K562 (cell line): ENCODE measurements at regions not wholly inside any gene's neighbourhood (a gene's known extent, or its start where the extent isn't known, plus 50 kb on each side); places are given as distances from the start of the nearest gene placed in this dataset.

ENCODE experiments used
- ATAC-seq: fragments of 200-7000 bp; cut with Tn5 transposase; 3 replicates; pipeline ENCODE4 v1.9.1; 2020; ENCODE audit warnings: moderate library complexity
- BruUV-seq: library from RNA; stranded (reverse); fragments of 400-500 nt; replicated peaks from 2 replicates; lab custom pipeline; 2021; lab: Mats Ljungman, UMichigan
- CTCF ChIA-PET: fragments of 300-600 bp; formaldehyde crosslinking; extraction: SDS; loops from one replicate; lab custom pipeline; 2021; ENCODE audit warnings: low intra/inter-chr PET ratio; lab: Yijun Ruan, JAX
- POLR2A ChIA-PET: fragments of 300-600, 350-650 bp; sonication (Branson Sonifier 250); formaldehyde crosslinking; extraction: SDS; loops from one replicate; lab custom pipeline; 2021; ENCODE audit warnings: antibody characterized with exemption, inconsistent platforms; lab: Yijun Ruan, JAX
- DNase-seq, 4 experiments: peaks; one replicate each; pipeline versions ENCODE4 v3.0.0 to v3.0.0-alpha.2; 2011 to 2018; ENCODE audit warnings: low spot score in 3 of 4, mixed read lengths in 3 of 4; ENCODE audit errors: extremely low read depth in 1 of 4
- FAIRE-seq: peaks from 2 replicates; lab custom pipeline; 2011; peaks lifted over from hg19 to GRCh38; lab: Jason Lieb, UNC
- H2AFZ ChIP-seq: 2 replicates; pipeline ENCODE4 v1.6.0; 2011; ENCODE audit warnings: low read depth, low read length, control low read depth, inconsistent platforms
- H3K27ac ChIP-seq: fragments of 200-600 bp; 3 replicates; pipeline ENCODE4 v1.8.0; 2011; ENCODE audit warnings: low read depth, mild to moderate bottlenecking, control low read depth, inconsistent platforms, low read length, moderate library complexity, mixed read lengths; ENCODE audit errors: extremely low read depth
- H3K27me3 ChIP-seq, 2 experiments: fragments of 300-600 bp in 1 of 2; 2 replicates in 1 of 2; 3 replicates in 1 of 2; pipeline versions ENCODE4 v1.6.0 to v1.8.0; 2011; ENCODE audit warnings: inconsistent platforms in 2 of 2, low read length in 2 of 2, mild to moderate bottlenecking in 1 of 2, mixed read lengths in 1 of 2, moderate library complexity in 1 of 2; ENCODE audit not compliant: control insufficient read depth in 2 of 2, insufficient read depth in 2 of 2
- H3K36me3 ChIP-seq: fragments of 300-600 bp; 3 replicates; pipeline ENCODE4 v1.8.0; 2011; ENCODE audit warnings: mild to moderate bottlenecking, low read length, inconsistent platforms; ENCODE audit not compliant: control insufficient read depth, insufficient read depth
- H3K4me1 ChIP-seq, 2 experiments: fragments of 200-600 bp in 1 of 2; replicated peaks in 1 of 2; 2 replicates in 1 of 2; 3 replicates in 1 of 2; pipeline versions ENCODE4 v1.5.1 to v1.8.0; 2011; ENCODE audit warnings: inconsistent platforms in 2 of 2, low read length in 2 of 2, mild to moderate bottlenecking in 1 of 2, mixed read lengths in 1 of 2, moderate library complexity in 1 of 2; ENCODE audit not compliant: control insufficient read depth in 2 of 2, insufficient read depth in 2 of 2
- H3K4me2 ChIP-seq: 2 replicates; pipeline ENCODE4 v1.6.1; 2011; ENCODE audit warnings: low read length, control low read depth, inconsistent platforms, mixed read lengths; ENCODE audit not compliant: insufficient read depth
- H3K4me3 ChIP-seq: fragments of 200-600 bp; sonication (generic), shearing (Covaris generic); 2 replicates; pipeline ENCODE4 v1.5.1; 2016; ENCODE audit warnings: control low read depth, inconsistent platforms
- H3K79me2 ChIP-seq: fragments of 200-600 bp; 3 replicates; pipeline ENCODE4 v1.8.0; 2011; ENCODE audit warnings: low read length, inconsistent platforms; ENCODE audit not compliant: control insufficient read depth, insufficient read depth
- H3K9ac ChIP-seq, 2 experiments: 2 replicates each; pipeline versions ENCODE4 v1.6.0 to v1.6.1; 2011; ENCODE audit warnings: low read depth in 2 of 2, low read length in 2 of 2, control low read depth in 1 of 2, inconsistent platforms in 1 of 2, mild to moderate bottlenecking in 1 of 2, mixed read lengths in 1 of 2; ENCODE audit not compliant: insufficient read depth in 1 of 2
- H3K9me1 ChIP-seq: one replicate; pipeline ENCODE4 v1.6.0; 2011; ENCODE audit warnings: inconsistent platforms, mild to moderate bottlenecking, low read length, moderate library complexity; ENCODE audit not compliant: control insufficient read depth, insufficient read depth
- H3K9me3 ChIP-seq: replicated peaks from 2 replicates; pipeline ENCODE4 v1.5.1; 2011; ENCODE audit warnings: low read depth, low read length, inconsistent platforms; ENCODE audit not compliant: control insufficient read depth, insufficient read depth
- H4K20me1 ChIP-seq: replicated peaks from 2 replicates; pipeline ENCODE4 v1.6.1; 2011; ENCODE audit warnings: low read length, inconsistent platforms, mixed read lengths; ENCODE audit not compliant: control insufficient read depth, insufficient read depth
- MCM2 ChIP-seq: fragments of 450-650 bp; IDR thresholded peaks from 2 replicates; pipeline ENCODE4 v1.6.1; 2017; ENCODE audit warnings: low read depth, mild to moderate bottlenecking
- MEIS2 ChIP-seq: fragments of 450-650 bp; IDR thresholded peaks from 2 replicates; pipeline ENCODE4 v1.6.1; 2014; ENCODE audit warnings: mild to moderate bottlenecking; ENCODE audit not compliant: partially characterized antibody
- SP1 ChIP-seq: sonication (generic); formaldehyde crosslinking; IDR thresholded peaks from 2 replicates; pipeline ENCODE4 v1.8.1; 2022; ENCODE audit warnings: mild to moderate bottlenecking, missing genetic modification reagents
- SPI1 ChIP-seq: IDR thresholded peaks from 2 replicates; pipeline ENCODE4 v1.6.1; 2011; ENCODE audit warnings: low read depth, low read length, control low read depth, borderline replicate concordance
- ZNF695 ChIP-seq: fragments of 450-650 bp; formaldehyde crosslinking; IDR thresholded peaks from 2 replicates; pipeline ENCODE4 v1.4.0; 2020; ENCODE audit warnings: mild to moderate bottlenecking, moderate library complexity
- WGBS: fragments of 100-300 bp; shearing (Covaris generic); methylation state at CpG from one replicate; pipeline ENCODE4 v1.1.6; 2016; ENCODE audit warnings: low coverage, mixed read lengths; ENCODE audit not compliant: insufficient coverage; ENCODE audit errors: missing lambda C conversion rate; 5-methylcytosine and 5-hydroxymethylcytosine counted together
- in situ Hi-C: fragments of 300-500 bp; cut with MboI; formaldehyde crosslinking; loops from 4 replicates; pipeline ENCODE4 v1.15.0; 2018; ENCODE audit warnings: inconsistent platforms, mixed read lengths
- intact Hi-C: fragments of 100-400 bp; cut with micrococcal nuclease; formaldehyde crosslinking; loops from 2 replicates; pipeline ENCODE4 v1.14.2; 2022
- TF ChIP-seq, protein P1 (sequence below): fragments of 250-450 bp; sonication (Bioruptor Pico); IDR thresholded peaks from 2 replicates; pipeline ENCODE4 v1.4.0; 2020
- TF ChIP-seq, protein P2 (sequence below): fragments of 250-450 bp; sonication (Bioruptor Pico); IDR thresholded peaks from 2 replicates; pipeline ENCODE4 v1.4.0; 2020; ENCODE audit warnings: mild to moderate bottlenecking, moderate library complexity

DNA sequence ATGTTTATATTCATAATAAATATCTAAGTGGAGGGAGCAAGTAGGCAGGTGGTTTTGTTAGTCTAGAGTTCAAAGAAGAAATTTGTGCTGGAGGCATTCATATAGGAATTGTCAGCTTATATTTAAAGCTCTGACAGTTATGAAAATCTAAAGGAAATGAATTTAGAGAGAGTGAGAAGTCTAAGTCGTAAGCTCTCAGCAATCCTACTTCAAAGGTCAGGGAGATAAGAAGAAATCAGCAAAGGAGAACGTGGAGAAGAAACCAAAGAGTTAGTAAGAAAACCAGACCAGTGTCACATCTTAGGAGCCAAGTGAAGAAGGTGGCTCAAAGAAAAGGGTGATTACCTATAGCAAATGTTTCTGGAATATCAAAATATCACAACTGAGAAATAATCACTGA lies 241.8 kb downstream of the FSCB start:
- H3K9me3 ChIP-seq, result no peaks in the 10 kb centered on the region
- H3K27ac ChIP-seq, result no peak overlapping the region
- H3K36me3 ChIP-seq, result no peaks in the 10 kb centered on the region
- no peak for TF ChIP-seq MCM2
- no peak for TF ChIP-seq MEIS2
- TF ChIP-seq, protein P1, sequence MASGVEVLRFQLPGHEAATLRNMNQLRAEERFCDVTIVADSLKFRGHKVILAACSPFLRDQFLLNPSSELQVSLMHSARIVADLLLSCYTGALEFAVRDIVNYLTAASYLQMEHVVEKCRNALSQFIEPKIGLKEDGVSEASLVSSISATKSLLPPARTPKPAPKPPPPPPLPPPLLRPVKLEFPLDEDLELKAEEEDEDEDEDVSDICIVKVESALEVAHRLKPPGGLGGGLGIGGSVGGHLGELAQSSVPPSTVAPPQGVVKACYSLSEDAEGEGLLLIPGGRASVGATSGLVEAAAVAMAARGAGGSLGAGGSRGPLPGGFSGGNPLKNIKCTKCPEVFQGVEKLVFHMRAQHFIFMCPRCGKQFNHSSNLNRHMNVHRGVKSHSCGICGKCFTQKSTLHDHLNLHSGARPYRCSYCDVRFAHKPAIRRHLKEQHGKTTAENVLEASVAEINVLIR (CRISPR knock-in tag), result no peak
- TF ChIP-seq SP1 (CRISPR knock-in tag), result no peak
- no peak for TF ChIP-seq SPI1
- TF ChIP-seq, protein P2, sequence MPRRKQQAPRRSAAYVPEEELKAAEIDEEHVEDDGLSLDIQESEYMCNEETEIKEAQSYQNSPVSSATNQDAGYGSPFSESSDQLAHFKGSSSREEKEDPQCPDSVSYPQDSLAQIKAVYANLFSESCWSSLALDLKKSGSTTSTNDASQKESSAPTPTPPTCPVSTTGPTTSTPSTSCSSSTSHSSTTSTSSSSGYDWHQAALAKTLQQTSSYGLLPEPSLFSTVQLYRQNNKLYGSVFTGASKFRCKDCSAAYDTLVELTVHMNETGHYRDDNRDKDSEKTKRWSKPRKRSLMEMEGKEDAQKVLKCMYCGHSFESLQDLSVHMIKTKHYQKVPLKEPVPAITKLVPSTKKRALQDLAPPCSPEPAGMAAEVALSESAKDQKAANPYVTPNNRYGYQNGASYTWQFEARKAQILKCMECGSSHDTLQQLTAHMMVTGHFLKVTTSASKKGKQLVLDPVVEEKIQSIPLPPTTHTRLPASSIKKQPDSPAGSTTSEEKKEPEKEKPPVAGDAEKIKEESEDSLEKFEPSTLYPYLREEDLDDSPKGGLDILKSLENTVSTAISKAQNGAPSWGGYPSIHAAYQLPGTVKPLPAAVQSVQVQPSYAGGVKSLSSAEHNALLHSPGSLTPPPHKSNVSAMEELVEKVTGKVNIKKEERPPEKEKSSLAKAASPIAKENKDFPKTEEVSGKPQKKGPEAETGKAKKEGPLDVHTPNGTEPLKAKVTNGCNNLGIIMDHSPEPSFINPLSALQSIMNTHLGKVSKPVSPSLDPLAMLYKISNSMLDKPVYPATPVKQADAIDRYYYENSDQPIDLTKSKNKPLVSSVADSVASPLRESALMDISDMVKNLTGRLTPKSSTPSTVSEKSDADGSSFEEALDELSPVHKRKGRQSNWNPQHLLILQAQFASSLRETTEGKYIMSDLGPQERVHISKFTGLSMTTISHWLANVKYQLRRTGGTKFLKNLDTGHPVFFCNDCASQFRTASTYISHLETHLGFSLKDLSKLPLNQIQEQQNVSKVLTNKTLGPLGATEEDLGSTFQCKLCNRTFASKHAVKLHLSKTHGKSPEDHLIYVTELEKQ (CRISPR knock-in tag), result no peak
- TF ChIP-seq ZNF695, result no peak
- no peak for DNase-seq
- H3K4me1 ChIP-seq, result no peaks in the 10 kb centered on the region
- H3K79me2 ChIP-seq, result no peaks in the 10 kb centered on the region
- no peak for FAIRE-seq
- in situ Hi-C loops (no loop called here), intact Hi-C loops (no loop called here)
- no TSS peak for BruUV-seq
- no peak overlapping the region for H3K4me2 ChIP-seq
- no peaks in the 10 kb centered on the region for H4K20me1 ChIP-seq
- H3K4me3 ChIP-seq, result no peak overlapping the region
- no peaks in the 10 kb centered on the region for H3K27me3 ChIP-seq
- ATAC-seq, result no peak
- WGBS, result 0% methylated on average over 2 of the region's 2 CpGs
- no peak overlapping the region for H3K9ac ChIP-seq
- ChIA-PET CTCF (no interaction called here), POLR2A (no interaction called here)
- no peaks in the 10 kb centered on the region for H3K9me1 ChIP-seq
- no peak overlapping the region for H2AFZ ChIP-seq
